B cell (primary cell): ENCODE measurements at regions not wholly inside any gene's neighbourhood (a gene's known extent, or its start where the extent isn't known, plus 50 kb on each side); places are given as distances from the start of the nearest gene placed in this dataset.

Source experiments
- ATAC-seq: fragments of 200-7000 bp; cut with Tn5 transposase; one replicate; pipeline ENCODE4 v1.10.0; 2021; ENCODE audit warnings: low read depth, mild to moderate bottlenecking, moderate number of reproducible peaks, moderate library complexity
- CTCF ChIA-PET: fragments of 350-600 bp; sonication (Branson Sonifier 250); formaldehyde crosslinking; loops from one replicate; lab custom pipeline; 2021; ENCODE audit warnings: antibody characterized with exemption, inconsistent platforms; lab: Charles Lee
- POLR2A ChIA-PET: fragments of 350-600 bp; sonication (Branson Sonifier 250); formaldehyde crosslinking; loops from one replicate; lab custom pipeline; 2021; ENCODE audit warnings: antibody characterized with exemption; lab: Charles Lee
- DNase-seq: peaks from one replicate; pipeline ENCODE4 v3.0.0; 2013
- H2AFZ ChIP-seq: 2 replicates; pipeline ENCODE4 v1.6.1; 2012; ENCODE audit warnings: mild to moderate bottlenecking, low read depth, low read length; ENCODE audit not compliant: insufficient read depth, poor library complexity, severe bottlenecking
- H3K27ac ChIP-seq, 2 donors: 1 replicate in 1 of 2; 2 replicates in 1 of 2; pipeline ENCODE4 v1.5.1; 2012 to 2013; ENCODE audit warnings: low read length in 2 of 2, mild to moderate bottlenecking in 2 of 2, moderate library complexity in 1 of 2
- H3K27me3 ChIP-seq, 4 experiments: fragments of 200-600 bp in 1 of 4; sonication (generic) in 1 of 4; replicated peaks in 1 of 4; 1 replicate in 2 of 4; 2 replicates in 2 of 4; pipeline versions ENCODE4 v1.6.1 to v1.7.0; 2013 to 2016; ENCODE audit warnings: low read length in 3 of 4, mild to moderate bottlenecking in 2 of 4, mixed read lengths in 1 of 4, moderate library complexity in 1 of 4; ENCODE audit not compliant: insufficient read depth in 4 of 4, control insufficient read depth in 3 of 4; ENCODE audit errors: control extremely low read depth in 1 of 4
- H3K36me3 ChIP-seq, 2 experiments: replicated peaks in 1 of 2; 1 replicate in 1 of 2; 2 replicates in 1 of 2; pipeline versions ENCODE4 v1.6.1 to v1.7.1; 2013; ENCODE audit warnings: low read length in 1 of 2; ENCODE audit not compliant: insufficient read depth in 2 of 2, control insufficient read depth in 1 of 2; ENCODE audit errors: control extremely low read depth in 1 of 2, extremely low read depth in 1 of 2
- H3K4me1 ChIP-seq, 2 donors: fragments of 200-600 bp in 1 of 2; sonication (generic) in 1 of 2; 1 replicate in 1 of 2; 2 replicates in 1 of 2; pipeline versions ENCODE4 v1.5.1 to v1.6.1; 2013 to 2017; ENCODE audit warnings: low read length in 2 of 2; ENCODE audit not compliant: control insufficient read depth in 2 of 2, insufficient read depth in 2 of 2
- H3K4me2 ChIP-seq: replicated peaks from 2 replicates; pipeline ENCODE3; 2012; ENCODE audit warnings: mild to moderate bottlenecking, low read depth, low read length; ENCODE audit not compliant: poor library complexity, severe bottlenecking
- H3K4me3 ChIP-seq, 5 experiments: fragments of 200-600 bp in 1 of 5; sonication (generic) in 1 of 5; 1 replicate in 3 of 5; 2 replicates in 2 of 5; pipeline versions ENCODE4 v1.5.1 to v1.7.0; 2011 to 2016; ENCODE audit warnings: low read length in 4 of 5, mild to moderate bottlenecking in 4 of 5, low read depth in 2 of 5, control low read depth in 1 of 5, moderate library complexity in 1 of 5; ENCODE audit not compliant: insufficient read depth in 1 of 5; ENCODE audit errors: control extremely low read depth in 1 of 5, extremely low read depth in 1 of 5
- H3K79me2 ChIP-seq: fragments of 200-600 bp; sonication (generic); one replicate; pipeline ENCODE4 v1.6.0; 2016; ENCODE audit warnings: low read length; ENCODE audit not compliant: control insufficient read depth, insufficient read depth
- H3K9ac ChIP-seq: fragments of 200-600 bp; sonication (generic); 2 replicates; pipeline ENCODE4 v1.6.1; 2017; ENCODE audit warnings: mild to moderate bottlenecking, low read length, moderate library complexity
- H3K9me3 ChIP-seq, 3 donors: one replicate each; pipeline versions ENCODE4 v1.6.1 to v1.7.1; 2013; ENCODE audit warnings: low read length in 2 of 3; ENCODE audit not compliant: control insufficient read depth in 2 of 3, insufficient read depth in 1 of 3; ENCODE audit errors: control extremely low read depth in 1 of 3
- H4K20me1 ChIP-seq: 2 replicates; pipeline ENCODE4 v1.6.0; 2012; ENCODE audit warnings: mild to moderate bottlenecking, low read length; ENCODE audit not compliant: insufficient read depth, control insufficient read depth, poor library complexity, severe bottlenecking
- H3K27ac Mint-ChIP-seq: one replicate; pipeline ENCODE4 v1.8.0; 2021; ENCODE audit warnings: mixed read lengths
- H3K27me3 Mint-ChIP-seq: one replicate; pipeline ENCODE4 v1.8.0; 2021; ENCODE audit warnings: mixed read lengths
- H3K4me1 Mint-ChIP-seq: one replicate; pipeline ENCODE4 v1.8.0; 2021; ENCODE audit warnings: mixed read lengths
- H3K4me3 Mint-ChIP-seq: one replicate; pipeline ENCODE4 v1.8.0; 2021; ENCODE audit warnings: mixed read lengths
- H3K9me3 Mint-ChIP-seq: one replicate; pipeline ENCODE4 v1.8.0; 2022; ENCODE audit warnings: mixed read lengths; ENCODE audit not compliant: insufficient read depth
- CTCF ChIP-seq: fragments of 200-600 bp; IDR thresholded peaks from one replicate; pipeline ENCODE4 v1.8.0; 2022; ENCODE audit warnings: antibody characterized with exemption, mild to moderate bottlenecking
- EZH2 ChIP-seq: IDR thresholded peaks from 2 replicates; pipeline ENCODE4 v1.6.1; 2012; ENCODE audit warnings: borderline replicate concordance, low read depth, mild to moderate bottlenecking, moderate library complexity, low read length; ENCODE audit not compliant: insufficient read depth, poor library complexity, severe bottlenecking
- WGBS: methylation state at CpG from one replicate; pipeline ENCODE4 v1.1.5; 2013; ENCODE audit warnings: missing lambda C conversion rate; ENCODE audit not compliant: insufficient coverage; 5-methylcytosine and 5-hydroxymethylcytosine counted together
- intact Hi-C: fragments of 100-400 bp; cut with micrococcal nuclease; formaldehyde crosslinking; loops from one replicate; pipeline ENCODE4 v1.10.0; 2022

- H3K9me3 Mint-ChIP-seq: peaks cover 9% of the 10 kb centered on the region
- Histone ChIP-seq H2AFZ (no peak overlapping the region), H3K27me3 (no peaks in the 10 kb centered on the region), H3K9me3 (peaks cover 0 to 3% (median 2%) of the 10 kb centered on the region in 3 donors), H3K36me3 (no peaks in the 10 kb centered on the region), H4K20me1 (no peaks in the 10 kb centered on the region), H3K9ac (no peak overlapping the region), H3K79me2 (no peaks in the 10 kb centered on the region), H3K4me2 (no peak overlapping the region), H3K4me3 (no peak overlapping the region), H3K4me1 (no peaks in the 10 kb centered on the region), H3K27ac (no peak overlapping the region)
- ATAC-seq: no peak
- ChIA-PET CTCF (no interaction called here), POLR2A (no interaction called here)
- H3K27ac Mint-ChIP-seq: no peak overlapping the region
- no peak for DNase-seq
- intact Hi-C loops: no loop called here
- WGBS: 90% methylated on average over 2 of the region's 2 CpGs
- H3K4me3 Mint-ChIP-seq: no peak overlapping the region
- H3K4me1 Mint-ChIP-seq: no peaks in the 10 kb centered on the region
- no peak for TF ChIP-seq CTCF
- TF ChIP-seq EZH2: no peak
- peaks cover 6% of the 10 kb centered on the region for H3K27me3 Mint-ChIP-seq
These were observed 436.7 kb downstream of the NPIPA7 start for GRCh38 chr16:16815641-16816040.

- no peaks in the 10 kb centered on the region for H3K79me2 ChIP-seq
- ATAC-seq (no peak), DNase-seq (no peak)
- no peaks in the 10 kb centered on the region for H3K27me3 ChIP-seq
- Mint-ChIP-seq H3K27ac (no peak overlapping the region), H3K27me3 (no peaks in the 10 kb centered on the region), H3K9me3 (peaks cover 17% of the 10 kb centered on the region), H3K4me3 (no peak overlapping the region), H3K4me1 (no peaks in the 10 kb centered on the region)
- ChIA-PET POLR2A (no interaction called here), CTCF (no interaction called here)
- H3K9ac ChIP-seq: no peak overlapping the region
- peaks cover 0 to 11% (median 5%) of the 10 kb centered on the region in 3 donors for H3K9me3 ChIP-seq
- intact Hi-C loops: no loop called here
- no peaks in the 10 kb centered on the region for H3K4me1 ChIP-seq
- H3K4me3 ChIP-seq: no peak overlapping the region
- H3K36me3 ChIP-seq: no peaks in the 10 kb centered on the region
- H3K27ac ChIP-seq: no peak overlapping the region
- H4K20me1 ChIP-seq: no peaks in the 10 kb centered on the region
- H3K4me2 ChIP-seq: no peak overlapping the region
- TF ChIP-seq CTCF: no peak
- no peak for TF ChIP-seq EZH2
- 80% methylated on average over 1 of the region's 2 CpGs for WGBS
- H2AFZ ChIP-seq: no peak overlapping the region
These were observed 438.3 kb downstream of the NPIPA7 start for GRCh38 chr16:16817196-16817595.
